EL (cell line): ENCODE measurements at regions not wholly inside any gene's neighbourhood (a gene's known extent, or its start where the extent isn't known, plus 50 kb on each side); places are given as distances from the start of the nearest gene placed in this dataset.
A peak's percentile ranks its signal among the peaks of the same experiment; 100 is the strongest.
"Not testable (repeated sequence)": the region's sequence is repeated elsewhere in the genome, so short reads cannot be mapped to it uniquely, and the experiment has no call there.

ENCODE experiments used
- DNase-seq: peaks from one replicate; pipeline ENCODE4 v3.0.0-alpha.2; 2016

DNA sequence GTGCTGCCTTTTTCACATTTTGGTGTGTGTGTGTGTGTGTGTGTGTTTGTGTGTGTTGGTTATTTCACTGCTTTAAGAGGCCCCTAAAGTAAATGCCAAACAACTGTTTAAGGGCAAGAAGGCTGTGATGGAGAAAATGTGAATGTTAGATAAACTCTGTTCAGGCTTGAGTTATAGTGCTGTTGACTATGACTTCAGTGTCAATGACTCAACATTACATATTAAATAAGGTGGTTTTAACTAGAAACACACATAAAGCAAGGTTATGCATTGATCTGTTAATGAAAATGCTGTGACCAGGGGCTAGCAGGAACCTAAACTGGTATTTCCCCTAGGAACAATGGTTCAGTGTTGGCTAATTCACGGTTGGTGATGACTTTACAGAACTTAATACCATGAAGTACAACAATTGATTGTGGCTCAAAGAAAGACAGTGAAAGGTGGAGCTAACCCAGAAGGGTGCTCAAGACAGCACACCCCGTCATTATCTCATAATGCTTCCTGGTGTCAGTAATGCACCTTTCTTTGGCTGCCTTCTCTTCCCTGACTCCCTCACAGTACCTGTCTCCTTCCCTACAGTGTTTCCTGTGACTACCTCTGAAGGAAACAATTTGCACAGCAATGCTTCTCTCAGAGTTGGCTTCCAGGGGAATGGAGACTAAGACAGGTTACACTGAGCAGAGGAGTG is 116.1 kb downstream of the RIN2 start:
- DNase-seq, result no peak

DNA sequence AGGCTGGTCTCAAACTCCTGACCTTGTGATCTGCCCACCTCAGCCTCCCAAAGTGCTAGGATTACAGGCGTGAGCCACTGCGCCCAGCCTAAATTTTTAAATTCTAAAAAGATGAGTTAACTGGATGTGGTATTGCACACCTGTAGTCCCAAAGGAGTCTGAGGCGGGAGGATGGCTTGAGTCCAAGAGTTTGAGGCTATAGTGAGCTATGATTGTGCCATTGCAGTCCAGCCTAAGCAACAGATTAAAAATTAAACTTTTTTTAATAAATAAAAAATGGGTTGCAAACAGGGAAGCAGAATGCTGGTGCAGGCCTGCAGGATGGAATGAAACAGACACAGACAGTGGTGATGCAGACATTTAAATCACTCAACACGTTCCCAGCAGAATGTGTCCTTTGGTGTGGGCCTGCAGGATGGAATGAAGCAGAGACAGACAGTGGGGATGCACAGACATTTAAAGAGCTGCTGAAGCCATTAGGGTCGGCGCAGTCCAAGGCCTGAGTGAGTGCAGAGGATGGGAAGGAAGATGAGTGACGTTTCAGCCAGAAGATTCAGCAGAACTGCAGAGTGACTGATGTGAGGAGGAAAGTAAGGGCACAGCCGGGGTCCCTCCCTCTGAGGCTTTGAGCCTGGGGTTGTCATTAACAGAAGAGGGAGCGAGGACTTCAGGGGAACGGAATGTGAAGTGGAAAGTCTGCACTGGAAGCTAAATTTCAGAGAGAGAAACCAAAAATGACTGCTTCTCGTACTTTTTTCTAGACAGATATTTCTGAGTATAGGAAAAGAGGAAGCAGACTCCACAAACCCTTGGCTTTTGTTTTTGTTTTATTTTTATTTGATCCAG is 117.5 kb downstream of the RIN2 start:
- DNase-seq, result no peak

DNA sequence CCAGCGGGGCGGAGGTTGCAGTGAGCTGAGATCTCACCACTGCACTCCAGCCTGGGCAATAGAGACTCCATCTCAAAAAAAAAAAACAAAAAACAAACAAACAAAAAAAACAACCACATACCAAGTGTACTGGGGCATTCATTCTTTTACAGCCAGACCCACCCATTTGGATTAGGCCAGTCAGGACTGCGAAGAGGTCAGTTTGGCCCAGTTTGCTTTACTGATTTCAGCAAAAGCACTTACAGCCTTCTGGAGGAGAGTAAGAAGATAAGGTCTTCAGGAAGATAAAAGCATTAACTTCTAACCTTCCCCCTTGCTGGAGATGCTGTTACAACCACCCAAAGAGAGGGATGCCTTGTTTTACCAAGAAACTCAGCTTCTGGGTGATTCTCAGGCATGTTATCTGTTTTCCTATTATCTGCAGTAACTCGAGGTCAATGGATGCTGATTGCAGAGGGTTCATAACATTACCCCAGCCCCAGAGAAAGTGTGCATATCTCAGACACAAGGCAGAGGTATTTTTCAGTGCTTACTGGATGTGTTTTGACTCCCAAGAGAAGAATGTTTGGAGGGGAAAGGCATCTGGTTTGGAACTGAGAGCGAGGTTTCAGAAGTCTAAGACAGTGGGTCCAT is 118.9 kb downstream of the RIN2 start:
- no peak for DNase-seq

DNA sequence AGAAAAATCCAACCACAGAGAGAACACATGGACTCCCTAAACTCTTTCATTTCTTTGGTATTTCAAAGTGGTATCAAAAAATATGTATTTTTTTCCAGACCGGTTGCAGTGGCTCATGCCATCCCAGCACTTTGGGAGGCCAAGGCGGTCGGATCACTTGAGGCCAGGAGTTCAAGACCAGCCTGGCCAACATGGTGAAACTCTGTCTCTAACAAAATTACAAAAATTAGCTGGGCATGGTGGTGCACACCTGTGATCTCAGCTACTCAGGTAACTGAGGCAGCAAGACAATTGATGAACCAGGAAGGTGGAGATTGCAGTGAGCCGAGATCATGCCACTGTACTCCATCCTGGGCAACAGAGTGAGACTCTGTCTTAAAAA is 121.8 kb downstream of the RIN2 start:
- DNase-seq, result not testable (repeated sequence)

DNA sequence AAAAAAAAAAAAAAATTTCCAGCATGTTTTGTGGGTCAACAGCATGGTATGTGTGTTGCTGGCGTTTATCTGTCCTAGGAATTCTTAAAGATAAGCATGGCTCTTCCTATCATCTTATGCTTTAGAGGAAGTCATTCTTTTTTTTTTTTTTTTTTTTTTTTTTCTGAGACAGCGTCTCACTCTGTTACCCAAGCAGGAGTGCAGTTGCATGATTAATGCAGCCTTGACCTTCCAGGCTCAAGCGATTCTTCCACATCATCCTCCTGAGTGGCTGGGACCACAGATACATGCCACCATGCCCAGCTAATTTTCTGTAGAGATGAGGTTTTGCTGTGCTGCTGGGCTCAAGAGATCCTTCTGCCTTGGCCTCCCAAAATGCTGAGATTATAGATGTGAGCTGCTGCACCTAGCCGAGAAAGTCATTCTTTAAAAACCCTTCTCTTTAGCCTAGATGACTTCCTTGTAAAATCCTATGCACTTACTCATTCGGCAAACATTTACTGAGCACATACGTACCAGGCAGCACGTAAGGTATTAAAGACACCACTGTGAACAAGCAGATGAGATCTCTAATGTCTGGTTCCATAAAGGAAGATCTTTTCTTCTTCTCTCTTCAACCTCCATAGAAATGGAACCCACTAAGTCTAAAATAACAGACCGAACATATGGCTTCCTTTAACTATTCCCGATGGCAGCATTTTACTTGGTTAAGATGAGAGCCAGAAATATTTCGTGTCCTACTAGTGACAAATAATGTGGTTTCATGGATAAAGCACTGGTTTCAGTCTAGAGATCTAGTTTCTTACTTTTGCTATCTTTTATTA is 122.4 kb downstream of the RIN2 start:
- DNase-seq, result peak; percentile 84

DNA sequence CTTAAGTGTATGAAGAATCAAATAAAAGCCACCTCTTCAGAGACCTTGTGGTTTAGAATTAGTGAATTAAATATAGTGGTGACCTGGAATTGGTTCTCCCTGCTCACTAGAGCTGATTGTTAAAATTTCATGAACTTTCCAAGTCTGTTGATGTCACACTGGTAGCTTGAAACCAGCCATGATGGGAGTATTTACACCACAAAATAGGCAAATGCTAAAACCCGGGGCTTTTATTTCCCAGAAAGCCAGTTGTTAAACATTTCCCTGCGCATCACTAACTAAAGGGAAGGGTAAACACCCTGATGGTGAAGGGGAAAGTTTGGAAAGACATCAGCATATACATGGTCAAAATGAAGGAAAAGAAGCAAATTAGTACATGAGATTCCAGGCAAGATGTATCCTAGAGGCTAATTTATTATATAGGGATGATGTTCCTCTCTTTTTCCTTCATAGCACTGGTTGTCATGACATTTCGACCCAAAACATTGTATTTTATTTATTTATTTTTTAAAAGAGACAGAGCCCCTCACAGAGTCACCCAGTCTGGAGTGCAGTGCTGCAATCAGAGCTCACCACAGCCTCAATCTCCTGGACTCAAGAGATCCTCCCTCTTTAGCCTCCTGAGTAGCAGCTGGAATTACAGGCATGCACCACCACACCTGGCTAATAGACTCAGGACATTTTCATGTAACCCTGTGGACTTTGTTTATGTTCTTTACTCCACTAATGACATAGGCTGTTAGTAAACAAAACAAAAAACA is 123.2 kb downstream of the RIN2 start:
- DNase-seq, result no peak

DNA sequence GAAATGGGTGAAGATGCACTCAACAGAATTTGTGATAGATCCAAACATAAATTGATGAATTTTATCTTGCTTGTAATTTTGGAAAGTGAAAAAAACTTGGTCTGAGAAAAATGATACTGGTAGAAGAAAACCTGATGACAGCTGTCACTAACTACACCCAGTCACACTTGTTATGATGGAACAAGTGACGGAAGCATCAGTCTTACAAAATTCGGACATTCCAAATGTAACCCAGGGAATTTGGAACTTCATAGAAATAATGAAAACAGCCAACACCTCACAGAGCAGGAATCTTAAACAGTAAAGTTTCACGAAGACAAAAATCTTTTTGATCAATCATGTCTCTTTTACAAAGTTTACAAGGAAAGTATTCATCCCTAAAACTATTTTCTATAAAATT is 123.9 kb downstream of the RIN2 start:
- DNase-seq, result no peak

DNA sequence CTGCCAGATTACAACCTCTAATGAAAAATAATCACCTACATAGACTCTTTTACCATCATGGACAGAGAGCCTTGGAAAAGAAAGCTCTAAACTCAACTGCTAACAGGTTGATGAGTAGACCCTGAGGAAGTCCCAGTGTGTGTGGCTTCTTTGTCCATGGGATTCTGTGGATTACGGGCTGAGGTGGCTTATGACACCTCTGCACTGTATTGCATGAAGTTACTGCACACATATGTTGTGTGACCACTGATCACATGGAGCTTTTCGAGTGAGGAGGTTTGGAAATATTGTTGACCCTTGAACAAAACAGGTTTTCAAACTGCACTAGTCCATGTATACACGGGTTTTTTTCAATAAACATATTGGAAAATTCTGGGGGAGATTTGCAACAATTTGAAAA is 124.4 kb downstream of the RIN2 start:
- DNase-seq, result no peak

DNA sequence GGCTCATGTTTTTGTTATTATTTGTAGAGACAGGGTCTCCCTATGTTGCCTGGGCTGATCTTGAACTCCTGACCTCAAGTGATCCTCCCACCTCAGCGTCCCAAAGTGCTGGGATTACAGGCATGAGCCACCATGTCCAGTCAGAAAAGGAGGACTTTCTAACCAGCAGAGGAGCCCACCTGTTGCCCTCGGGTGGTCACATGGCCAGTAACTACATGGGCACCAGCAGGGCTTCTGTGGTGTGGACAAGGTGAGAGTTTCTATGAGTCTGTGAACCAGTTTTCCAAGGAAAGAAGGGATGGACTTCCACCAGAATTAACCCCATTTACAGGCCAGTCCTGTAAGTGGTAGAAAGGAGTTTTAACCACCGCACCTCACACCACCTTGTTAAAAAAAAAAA is 125.4 kb downstream of the RIN2 start:
- DNase-seq, result no peak

DNA sequence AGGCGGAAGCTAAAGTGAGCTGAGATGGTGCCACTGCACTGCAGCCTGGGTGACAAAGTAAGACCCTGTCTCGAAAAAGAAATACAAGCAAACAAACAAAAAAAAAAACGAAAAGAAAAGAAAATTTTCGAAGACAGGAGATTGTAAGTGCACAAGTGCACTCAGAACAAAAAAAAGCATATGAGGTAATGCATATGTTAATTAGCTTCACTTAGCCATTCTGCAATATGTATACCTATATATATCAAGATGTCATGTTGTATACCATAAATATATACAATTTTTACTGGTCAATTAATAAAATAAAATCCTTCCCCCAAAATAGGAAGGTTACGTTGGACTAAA is 127.5 kb downstream of the RIN2 start:
- no peak for DNase-seq

DNA sequence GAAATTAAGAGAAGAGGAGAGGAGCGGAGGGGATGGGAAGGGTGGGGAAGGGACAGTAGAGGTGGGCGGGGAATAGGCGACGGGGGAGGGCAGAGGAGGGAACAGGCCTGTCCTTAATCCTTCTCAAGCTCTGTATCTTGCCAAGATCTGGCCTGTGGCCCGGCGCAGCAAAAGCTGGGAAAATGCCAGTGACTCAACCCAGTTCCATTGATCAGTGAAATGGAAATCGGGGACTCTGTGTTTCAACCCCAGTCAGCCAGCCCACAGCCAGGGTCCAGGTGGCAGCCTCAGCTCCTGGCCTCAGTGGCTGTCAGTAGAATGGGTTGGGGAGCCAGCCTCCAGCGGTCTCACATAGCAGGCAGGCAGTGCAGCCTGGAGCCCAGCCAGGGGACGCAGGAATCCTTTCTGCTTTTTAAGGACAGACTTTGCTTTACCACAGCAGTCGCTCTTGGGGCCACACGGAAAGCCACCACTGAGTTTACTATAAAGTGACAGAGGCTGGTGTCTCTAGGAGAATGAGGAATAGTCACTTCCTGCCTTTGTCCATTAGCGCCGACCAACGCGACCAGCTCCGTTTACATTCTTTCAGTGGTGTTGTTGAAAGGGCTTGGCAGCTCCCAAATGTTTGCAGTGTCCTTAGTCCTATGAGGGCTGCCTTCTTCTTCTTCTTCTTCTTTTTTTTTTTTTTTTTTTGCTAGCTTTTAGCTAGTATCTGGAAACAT is 128.0 kb downstream of the RIN2 start:
- peak; percentile 48 for DNase-seq

DNA sequence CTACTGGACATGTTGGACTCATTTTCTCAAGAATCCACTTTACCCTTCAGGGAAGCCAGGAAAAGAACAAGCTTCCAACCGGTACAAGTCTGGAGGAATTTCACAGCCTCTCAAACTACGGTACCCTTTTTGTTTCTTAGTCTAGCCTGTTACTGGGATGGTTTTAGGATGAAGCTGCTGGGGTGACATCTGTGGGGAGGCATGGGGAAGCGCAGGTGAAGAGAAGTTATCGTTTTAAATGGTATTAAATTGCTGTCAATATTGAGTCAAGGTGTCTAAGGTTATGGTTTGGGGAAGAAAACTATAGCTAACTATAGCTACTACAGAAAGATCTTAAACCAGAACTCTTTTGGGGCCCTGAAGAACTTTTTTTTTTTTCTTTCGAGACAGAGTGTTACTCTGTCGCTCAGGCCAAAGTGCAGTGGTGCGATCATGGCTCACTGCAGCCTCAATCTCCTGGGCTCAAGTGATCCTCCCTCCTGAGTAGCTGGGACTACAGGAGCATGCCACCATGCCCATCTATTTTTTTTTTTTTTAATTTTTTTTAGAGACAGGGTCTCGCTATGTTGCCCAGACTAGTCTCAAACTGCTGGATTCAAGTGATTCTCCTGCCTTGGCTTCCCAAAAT is 128.7 kb downstream of the RIN2 start:
- DNase-seq, result no peak

DNA sequence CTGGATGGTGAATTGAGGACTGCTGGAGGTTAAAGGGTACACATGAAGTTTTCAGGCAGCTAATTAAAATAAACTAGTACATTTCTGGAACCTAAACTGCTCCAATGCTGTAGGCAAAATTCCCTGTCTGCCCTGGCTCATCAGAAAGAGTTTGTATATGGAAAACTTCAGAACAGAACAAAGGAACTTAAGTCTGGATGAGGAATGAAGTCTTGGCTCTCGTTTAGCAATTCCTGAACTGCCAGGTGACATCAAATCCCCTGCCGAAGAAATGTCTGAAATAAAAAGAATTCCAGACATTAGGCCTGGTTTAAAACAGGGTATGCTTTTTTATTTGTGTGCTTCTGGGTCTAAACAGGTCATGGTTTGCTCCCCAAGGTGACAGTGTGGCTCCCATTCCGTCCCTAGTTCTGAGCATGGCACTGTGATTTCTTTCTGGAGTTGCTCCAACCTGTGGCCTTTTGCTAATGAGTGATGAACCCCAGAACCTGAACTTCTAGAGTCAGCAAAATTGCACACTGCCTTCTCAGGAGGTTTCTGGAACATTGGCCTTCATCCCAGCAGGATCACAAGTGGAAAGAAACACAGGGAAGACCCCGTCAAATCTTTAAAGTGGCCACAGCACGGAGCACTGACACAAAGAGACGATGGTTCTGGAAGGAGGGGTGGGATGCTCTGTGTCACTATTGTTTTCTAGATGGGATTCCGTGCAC is 129.4 kb upstream of the NAA20 start:
- DNase-seq, result no peak

DNA sequence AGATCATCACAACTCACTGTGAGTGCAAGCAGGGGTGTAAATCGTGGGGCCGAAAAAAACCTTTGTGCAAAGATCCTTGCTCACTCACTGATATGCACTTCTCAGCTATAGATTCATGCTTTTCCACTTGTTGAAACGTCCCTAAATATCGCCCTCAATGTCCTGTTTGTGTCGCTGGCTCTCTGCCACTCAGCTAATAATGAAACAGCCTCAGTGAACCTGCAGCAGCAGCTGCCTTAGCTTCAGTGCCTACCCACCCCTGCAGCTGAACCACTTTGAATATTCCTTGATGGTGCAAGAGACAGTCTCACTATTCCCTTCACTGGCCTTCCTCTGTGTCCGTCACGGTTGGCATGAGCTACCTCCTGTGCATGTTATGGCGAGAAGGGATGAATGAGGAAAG is 128.9 kb upstream of the NAA20 start:
- DNase-seq, result no peak

DNA sequence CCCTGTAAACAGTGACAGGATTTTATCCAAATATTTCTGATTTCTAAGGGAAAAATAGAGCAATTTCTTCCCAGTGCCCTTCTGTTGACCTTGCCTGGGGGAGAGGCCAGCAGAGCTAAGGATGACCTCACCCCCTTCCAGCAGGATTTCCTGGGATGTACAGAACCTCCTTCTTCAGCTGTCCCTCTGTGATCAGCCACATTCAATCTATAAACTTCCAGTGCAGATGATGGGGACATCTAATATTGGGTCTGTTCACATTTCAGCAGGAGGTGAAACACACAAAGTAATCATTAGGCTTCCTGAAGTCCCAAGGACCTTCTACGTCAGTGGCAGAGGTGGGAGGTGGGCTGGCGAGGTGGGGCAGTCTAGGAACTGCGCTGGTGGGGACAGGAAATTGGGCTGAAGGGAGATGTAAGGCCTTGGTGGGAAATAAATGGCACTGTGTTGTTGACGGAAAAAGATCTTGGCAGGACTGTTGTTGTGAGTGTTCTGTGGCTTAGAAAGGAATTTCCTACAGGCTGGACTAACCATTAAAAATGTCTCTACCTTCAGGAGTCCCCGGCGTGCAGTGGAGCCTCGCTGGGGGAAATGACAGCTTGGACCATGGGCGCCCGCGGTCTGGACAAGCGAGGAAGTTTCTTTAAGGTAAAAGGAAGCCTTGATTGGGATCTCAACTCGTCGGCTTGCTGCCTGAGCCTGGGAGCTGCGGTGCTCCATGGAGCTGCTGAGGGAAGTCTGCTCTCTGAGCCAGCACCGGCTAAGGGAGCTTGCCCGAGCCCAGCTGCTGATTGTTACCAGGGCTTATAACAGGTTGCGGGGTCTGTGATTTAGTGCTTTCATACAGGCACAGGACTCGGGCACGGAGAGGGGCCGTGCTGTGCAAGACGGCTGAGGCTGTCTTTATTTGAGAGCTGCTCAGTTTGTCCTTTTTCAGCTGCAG is 127.9 kb upstream of the NAA20 start:
- peak; percentile 66 for DNase-seq

DNA sequence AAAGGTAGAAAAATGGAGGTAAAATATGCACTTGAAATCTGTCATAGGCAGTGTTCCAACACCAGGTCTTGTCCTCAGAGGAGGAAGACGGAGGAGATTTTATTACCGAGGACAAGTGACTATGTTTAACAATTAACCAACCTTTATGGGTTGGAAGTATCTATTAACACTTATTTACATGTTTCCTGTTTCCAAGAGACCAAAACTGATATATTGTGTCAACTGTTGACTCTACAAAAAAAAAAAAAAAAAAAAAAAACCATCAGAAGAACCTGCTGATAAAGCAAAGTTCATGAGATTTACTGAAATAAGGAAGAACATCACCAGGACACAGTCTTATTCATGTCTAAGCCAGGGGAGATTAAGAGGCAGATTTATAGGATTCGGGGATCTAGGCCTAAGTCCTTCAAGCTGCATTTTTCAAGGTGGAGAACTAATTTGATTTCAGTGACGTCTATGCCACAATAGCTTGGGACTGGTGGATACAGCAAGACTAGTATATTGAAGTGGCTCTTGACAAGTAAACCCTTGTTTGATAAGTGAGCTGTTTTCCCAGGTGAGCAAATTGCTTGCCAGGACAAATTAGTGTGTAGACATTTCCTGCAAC is 126.6 kb upstream of the NAA20 start:
- no peak for DNase-seq

DNA sequence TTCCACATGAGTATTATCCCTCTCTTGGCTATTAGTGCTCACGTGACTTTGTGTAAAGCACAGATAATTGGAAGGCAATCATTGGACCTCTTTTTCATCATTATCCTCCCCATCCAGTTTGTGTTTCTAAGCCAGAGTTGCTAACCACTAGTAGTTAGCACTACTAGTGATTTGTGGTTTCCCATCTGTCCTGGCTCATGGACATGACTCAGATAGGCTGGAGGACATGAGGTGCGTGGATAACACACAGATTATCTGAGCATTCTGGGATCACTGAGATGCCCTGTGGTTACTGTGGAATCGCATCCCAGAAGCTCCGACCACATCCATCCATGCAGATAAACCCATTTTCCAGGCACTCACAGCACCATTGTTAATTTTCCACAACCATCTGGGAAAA is 123.8 kb upstream of the NAA20 start:
- peak; percentile 31 for DNase-seq

DNA sequence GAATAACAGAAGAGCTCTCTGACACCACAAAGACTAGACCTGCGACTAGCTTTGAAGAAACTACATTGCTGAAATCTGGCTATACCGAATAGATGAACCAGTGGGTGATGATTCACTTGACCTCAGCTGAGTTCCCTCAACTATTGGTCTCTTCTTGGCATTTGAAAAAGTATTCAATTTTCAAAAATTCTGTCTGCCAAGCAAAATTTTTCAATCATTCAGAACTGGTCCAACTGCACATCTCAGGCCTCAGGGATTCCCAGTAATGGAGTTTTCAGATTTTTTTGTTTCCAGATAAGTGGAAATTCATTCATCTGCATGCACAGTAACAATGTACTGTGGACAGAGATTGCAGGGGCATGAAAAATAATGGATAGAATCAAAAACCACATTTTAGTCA is 121.4 kb upstream of the NAA20 start:
- no peak for DNase-seq

DNA sequence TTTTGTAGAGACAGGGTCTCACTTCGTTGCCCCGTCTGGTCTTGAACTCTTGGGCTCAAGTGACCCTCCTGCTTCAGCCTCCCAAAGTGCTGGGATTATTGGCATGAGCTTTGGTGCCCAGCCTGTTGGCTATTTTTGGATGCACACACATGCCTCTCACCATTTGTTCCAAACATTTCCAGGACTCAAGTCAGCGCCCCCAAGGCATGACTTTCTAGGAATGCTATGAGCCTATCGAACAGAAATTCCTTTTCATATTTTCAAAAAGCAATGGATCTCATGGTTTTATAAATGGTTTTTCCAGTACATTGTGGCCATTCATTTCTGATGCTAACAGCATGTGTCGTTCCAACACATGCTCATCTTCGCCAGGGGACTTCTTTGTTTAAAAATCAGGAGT is 119.3 kb upstream of the NAA20 start:
- DNase-seq, result peak; percentile 59
